HG03354 (cell line): ENCODE measurements at regions not wholly inside any gene's neighbourhood (a gene's known extent, or its start where the extent isn't known, plus 50 kb on each side); places are given as distances from the start of the nearest gene placed in this dataset.

Experiments used
- ATAC-seq: cut with Tn5 transposase; IDR thresholded peaks from one replicate; pipeline ENCODE4 v1.9.1; 2021; ENCODE audit warnings: mild to moderate bottlenecking; ENCODE audit not compliant: unreplicated experiment, poor library complexity, severe bottlenecking

DNA sequence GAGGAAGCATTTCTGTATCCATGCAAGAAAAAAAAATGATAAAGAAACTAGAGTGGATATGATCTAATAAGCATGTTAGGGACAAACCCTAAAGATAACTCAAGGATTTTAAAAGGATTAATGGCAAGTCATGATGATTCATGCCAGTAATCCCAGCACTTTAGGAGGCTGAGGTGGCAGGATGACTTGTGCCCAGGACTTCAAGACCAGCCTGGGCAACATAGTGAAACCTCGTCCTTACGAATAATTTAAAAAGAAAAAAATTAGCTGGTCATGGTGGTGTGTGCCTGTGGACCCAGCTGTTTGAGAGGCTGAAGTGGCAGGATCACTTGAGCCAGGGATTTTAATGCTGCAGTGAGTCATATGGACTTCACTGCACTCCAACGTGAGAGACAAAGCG is 145.5 kb upstream of the BLID start:
- ATAC-seq, result no peak

DNA sequence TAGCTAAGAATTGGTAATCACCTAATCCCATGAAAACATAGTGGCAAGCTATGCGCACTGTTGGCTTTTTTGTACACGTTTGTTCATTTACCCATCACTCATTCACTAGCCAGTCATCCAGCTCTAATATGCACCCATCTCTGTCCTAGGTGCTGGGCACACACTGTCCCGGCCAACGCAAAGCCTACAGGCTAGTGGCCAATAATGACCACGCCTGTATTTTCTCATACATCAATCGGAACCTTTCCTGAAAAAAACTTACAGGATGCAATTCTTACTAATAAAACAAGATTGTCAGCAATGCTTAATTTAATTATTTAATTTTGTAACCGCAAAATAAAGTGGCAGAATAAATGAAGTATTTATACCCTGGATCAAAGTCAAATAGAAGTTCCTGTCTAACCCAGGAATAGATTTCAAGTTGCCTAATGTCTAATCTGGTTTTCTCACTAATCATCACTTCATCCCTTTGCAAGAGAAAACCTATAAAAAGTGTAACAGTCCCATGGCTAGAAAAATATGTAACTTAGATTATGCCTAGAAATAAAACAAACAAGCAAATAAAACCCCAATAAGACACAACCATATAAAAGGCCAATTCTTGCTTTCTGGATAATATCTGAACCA is 143.3 kb upstream of the BLID start:
- no peak for ATAC-seq

GRCh38 chr11:122258446-122259194 is 142.6 kb upstream of the BLID start:
- ATAC-seq, result no peak

- ATAC-seq, result no peak
Measured at GRCh38 chr11:122253589-122254231, 137.7 kb upstream of the BLID start.

- ATAC-seq, result no peak
Measured at GRCh38 chr11:122248939-122249338, 132.9 kb upstream of the BLID start.

DNA sequence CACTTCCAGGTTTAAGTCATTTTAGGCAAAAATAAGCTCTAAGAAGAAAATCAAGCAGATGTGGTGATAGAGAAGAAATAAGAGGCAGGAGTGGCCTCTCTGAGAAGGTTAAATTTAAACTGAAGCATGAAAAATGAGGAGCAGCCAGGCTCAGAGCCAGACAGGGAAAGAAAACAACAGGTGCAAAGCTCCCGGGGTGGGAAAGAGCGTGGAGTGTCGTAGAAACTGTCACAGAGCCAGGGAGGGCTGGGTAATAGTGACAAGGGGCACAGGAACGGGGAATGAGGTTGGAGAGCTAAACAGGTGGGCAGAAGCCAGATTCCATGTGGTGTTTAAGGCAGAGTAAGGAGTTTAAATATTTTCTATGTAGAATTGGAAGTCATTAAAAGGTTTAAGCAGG is 132.1 kb upstream of the BLID start:
- ATAC-seq, result no peak

GRCh38 chr11:122246874-122247273 is 130.9 kb upstream of the BLID start:
- ATAC-seq, result no peak

DNA sequence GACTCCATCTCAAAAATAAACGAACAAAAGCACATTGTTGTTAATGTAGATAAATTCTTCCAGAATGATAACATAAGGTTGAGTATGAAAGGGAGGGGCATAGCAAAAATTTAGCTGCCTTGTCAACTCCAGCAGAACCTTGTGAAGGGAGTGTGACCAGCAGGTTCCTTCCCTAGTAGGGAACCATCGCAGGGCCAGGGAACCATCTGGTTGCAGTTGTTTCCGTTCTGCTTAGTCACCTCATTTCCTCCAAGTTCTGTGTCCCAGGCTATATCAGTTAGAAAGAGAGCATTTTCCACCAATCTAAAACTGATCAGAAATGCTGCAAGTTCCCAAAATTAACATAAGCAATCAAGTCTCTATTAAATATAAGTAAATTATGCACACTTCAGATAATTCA is 126.7 kb upstream of the BLID start:
- no peak for ATAC-seq

- ATAC-seq, result no peak
Measured at GRCh38 chr11:122241566-122241965, 125.6 kb upstream of the BLID start.

DNA sequence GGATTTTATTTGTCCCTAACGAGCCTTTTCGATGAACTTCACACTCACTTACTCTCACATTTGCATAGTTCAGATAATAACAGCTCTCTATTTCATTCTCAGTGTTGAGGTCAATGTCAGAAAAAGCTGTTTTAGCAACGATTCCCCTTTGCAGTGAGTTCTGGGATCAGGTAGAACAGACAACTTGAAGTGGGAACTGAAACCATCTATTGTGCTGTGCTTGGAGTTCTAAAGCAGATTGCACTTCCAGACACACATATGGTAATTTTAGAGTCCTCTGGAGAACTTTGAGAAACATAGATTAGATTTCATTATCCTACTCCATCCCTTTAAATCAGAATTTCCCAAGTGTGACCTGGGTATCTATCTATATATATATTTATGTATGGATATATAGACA is 124.6 kb upstream of the BLID start:
- ATAC-seq, result no peak

DNA sequence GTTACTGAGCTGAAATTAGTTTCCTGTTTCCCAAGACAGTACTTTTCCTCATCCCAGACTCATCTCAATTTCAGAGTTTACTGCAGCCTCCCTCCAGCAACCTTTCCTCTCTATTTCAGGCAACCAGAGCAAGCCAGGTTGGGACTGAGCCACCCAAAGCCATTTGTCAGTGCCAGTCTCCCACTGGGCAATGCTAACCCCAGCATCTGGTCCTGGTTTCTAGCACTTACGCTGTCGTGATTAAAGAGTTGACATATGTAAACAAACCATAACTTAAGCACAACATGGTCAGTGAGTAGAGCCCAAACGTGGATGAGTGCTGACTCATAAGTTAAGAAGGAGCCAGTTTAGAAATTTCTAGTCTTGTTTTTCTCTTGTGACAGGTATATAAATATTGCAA is 119.6 kb upstream of the BLID start:
- ATAC-seq, result no peak

DNA sequence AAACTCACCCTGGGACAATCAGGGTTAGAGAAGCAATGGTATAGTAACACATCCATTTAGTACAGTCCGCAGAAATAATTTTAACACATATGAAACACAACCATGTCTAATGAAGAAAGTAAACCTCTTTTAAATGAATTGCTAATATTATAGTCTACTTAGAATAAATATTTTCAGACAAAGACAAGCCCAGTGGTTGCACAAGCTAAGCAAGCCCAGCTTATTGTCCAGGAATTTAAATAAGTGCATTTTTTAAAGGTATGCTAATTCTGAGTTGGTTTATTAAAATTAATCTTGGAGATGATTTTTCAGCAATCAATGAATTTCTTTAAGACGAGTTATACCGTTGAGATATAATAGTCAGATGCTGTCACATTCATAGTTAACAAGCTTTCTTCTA is 118.8 kb upstream of the BLID start:
- ATAC-seq, result no peak

DNA sequence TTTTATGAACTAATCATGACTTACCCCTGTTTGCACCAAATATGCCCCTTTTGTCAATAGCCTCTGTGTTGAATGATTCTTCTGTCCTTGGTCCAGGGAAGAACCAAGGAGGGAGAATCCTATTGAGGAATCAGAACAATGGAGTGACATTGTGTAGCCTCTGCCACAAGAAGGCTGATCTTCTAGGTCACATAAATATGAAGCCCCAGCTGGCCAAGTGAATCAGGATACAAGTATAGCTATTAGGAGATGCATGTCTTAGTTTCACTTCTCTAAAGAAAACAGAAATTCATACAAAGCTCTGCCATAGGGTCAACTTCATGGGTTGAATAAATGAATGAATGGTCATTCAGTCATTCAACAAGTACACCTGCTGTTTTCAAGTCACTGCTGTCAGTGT is 118.2 kb upstream of the BLID start:
- ATAC-seq, result no peak

DNA sequence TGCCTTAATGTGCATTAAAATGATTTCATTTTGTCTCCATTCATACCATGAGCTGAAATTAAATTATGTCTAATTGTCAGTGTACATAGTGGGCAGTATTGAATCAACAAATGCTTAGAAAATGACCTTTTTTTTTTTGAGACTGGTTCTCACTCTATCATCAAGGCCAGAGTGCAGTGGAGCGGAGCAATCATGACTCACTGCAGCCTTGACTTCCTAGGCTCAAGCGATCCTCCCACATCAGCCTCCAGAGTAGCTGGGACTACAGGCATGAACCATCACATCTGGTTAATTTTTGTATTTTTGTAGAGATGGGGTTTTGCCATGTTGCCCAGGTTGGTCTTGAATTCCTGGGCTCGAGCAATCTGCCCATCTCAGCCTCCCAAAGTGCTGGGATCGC is 117.0 kb upstream of the BLID start:
- no peak for ATAC-seq

- ATAC-seq, result no peak
Measured at GRCh38 chr11:122230385-122230755, 114.4 kb upstream of the BLID start.

DNA sequence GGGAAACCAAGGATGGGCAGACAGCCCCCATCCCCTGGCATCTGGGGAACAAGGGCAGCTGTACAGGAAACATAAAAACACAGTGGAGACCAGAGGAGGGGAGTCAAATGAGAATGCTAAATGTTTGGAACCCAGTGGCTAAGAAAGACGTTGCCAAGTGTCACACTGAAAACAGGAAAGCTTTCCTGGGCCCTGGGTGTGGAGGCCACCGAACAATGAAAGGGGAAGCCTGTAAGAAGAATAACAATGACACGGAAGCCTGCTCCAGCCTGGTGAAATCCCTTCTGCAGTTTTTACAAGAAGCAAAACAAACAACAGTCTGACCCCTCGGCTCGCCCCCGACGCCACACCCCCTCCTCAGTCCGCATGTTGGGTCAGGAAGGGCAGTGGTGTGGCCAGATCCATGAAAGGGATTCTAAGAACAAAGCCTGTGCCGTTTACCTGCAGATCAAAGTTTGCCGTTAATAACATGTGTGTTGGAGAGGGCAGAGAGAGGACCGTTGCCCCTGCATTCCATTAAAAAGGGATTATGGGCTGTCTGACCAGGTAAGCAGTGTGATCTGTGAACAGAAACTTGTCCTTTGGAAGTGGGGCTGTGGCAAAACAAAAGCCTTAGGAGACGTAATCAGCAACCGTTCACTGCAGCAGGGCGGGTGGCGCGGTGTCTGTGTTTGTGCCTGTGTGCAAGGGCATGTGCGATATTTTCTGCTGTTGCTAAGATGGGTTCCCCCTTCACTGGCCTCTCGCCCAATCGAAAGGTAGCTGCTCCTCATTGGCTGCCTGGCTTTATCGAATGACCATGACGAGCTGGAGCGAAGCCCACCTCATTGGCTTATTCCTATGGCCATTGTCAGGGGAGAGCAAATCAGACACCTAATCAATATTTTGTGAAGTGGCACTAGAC is 113.7 kb upstream of the BLID start:
- no peak for ATAC-seq

GRCh38 chr11:122229078-122229477 is 113.1 kb upstream of the BLID start:
- ATAC-seq, result no peak

DNA sequence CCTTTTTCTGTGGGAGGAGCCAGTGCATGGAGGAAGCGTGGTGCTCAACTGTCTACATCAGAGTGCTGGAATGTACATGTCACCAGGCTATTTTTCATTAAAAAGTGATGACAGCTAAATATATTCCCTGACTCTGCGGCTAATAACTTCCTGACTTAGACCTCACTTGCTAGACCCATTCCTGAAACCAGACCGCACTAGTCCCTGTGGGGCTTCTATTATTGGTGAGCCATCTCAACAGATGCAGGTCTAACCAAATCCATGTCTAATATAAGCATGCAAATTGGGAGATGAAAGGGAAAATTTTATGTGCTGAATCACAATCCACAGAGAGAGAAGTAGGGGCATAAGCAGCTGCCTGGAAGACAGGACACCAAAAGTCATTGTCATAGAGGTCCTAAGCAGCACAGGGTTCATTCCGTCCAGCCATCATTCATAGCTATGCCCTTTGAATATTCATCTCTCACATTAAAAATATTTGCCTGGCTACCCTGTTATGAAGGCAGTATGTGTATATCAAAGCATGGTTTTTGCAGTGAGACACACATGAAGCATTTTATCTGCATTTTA is 110.9 kb upstream of the BLID start:
- ATAC-seq, result no peak

DNA sequence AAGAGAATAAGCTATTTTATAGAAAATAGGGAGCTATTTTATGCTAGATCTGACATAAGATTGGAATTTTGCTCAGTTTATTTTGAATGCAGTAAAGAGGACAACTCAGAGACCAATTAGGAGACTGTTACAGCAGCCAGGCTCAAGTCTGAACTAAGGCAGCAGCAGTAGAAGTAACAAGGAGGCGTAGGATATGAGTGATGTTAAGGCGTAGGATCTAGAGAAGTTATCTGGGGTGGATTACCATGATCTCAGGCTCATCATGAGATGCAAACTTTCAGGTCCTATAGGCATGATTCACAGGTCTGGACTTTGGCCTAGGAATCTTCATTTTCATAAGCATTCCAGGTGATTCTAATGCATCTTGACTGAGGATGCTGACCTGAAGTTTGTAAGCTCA is 108.9 kb upstream of the BLID start:
- ATAC-seq, result no peak

GRCh38 chr11:122220321-122220720 is 104.3 kb upstream of the BLID start:
- ATAC-seq, result no peak
